ENCODE measurements at regions not wholly inside any gene's neighbourhood (a gene's known extent, or its start where the extent isn't known, plus 50 kb on each side); places are given as distances from the start of the nearest gene placed in this dataset.

- Histone ChIP-seq H3K36me3 (ENCODE audit: low read depth) (no peaks in the 10 kb centered on the region), H3K4me1 (ENCODE audit: low read depth) (no peaks in the 10 kb centered on the region), H3K4me3 (no peak overlapping the region), H3K9me3 (peaks cover 20% of the 10 kb centered on the region)
- ATAC-seq (no peak), DNase-seq (no peak)
- intact Hi-C loops (cut with DNase I, micrococcal nuclease) = no loop called here
- TF ChIP-seq CTCF (IDR thresholded peaks at IDR 0.05) = no peak
Measured at GRCh38 chr2:5442736-5443135, 249.4 kb upstream of the SOX11 start.

- intact Hi-C loops (cut with DNase I, micrococcal nuclease) = no loop called here
- TF ChIP-seq CTCF (IDR thresholded peaks at IDR 0.05) = no peak
- no peak overlapping the region for H3K4me3 ChIP-seq
Measured at GRCh38 chr2:5444168-5444567, 248.0 kb upstream of the SOX11 start.

GRCh38 chr2:5444854-5445253 is 247.3 kb upstream of the SOX11 start:
- no peak for DNase-seq
- TF ChIP-seq CTCF (IDR thresholded peaks at IDR 0.05) = no peak
- intact Hi-C loops (cut with DNase I, micrococcal nuclease) = no loop called here
- Histone ChIP-seq H3K4me1 (ENCODE audit: low read depth) (no peaks in the 10 kb centered on the region), H3K36me3 (ENCODE audit: low read depth) (no peaks in the 10 kb centered on the region), H3K4me3 (no peak overlapping the region), H3K9me3 (peaks cover 17% of the 10 kb centered on the region)
- ATAC-seq = no peak

More at GRCh38 chr2:5444168-5444567, 248.0 kb upstream of the SOX11 start:
- no peaks in the 10 kb centered on the region for H3K36me3 ChIP-seq (ENCODE audit: low read depth)
- DNase-seq (no peak), ATAC-seq (no peak)
- H3K4me1 ChIP-seq (ENCODE audit: low read depth) = no peaks in the 10 kb centered on the region
- H3K9me3 ChIP-seq = peaks cover 17% of the 10 kb centered on the region

- H3K4me1 ChIP-seq (ENCODE audit: low read depth) = no peaks in the 10 kb centered on the region
- DNase-seq (no peak), ATAC-seq (no peak)
- TF ChIP-seq CTCF (IDR thresholded peaks at IDR 0.05) = no peak
- H3K4me3 ChIP-seq = no peak overlapping the region
- intact Hi-C loops (cut with DNase I, micrococcal nuclease) = no loop called here
- H3K9me3 ChIP-seq = peaks cover 22% of the 10 kb centered on the region
- no peaks in the 10 kb centered on the region for H3K36me3 ChIP-seq (ENCODE audit: low read depth)
Measured at GRCh38 chr2:5449867-5450266, 242.3 kb upstream of the SOX11 start.

GRCh38 chr2:5453220-5454050 is 238.7 kb upstream of the SOX11 start:
- peaks cover 31% of the 10 kb centered on the region for H3K9me3 ChIP-seq
- no peak overlapping the region for H3K4me3 ChIP-seq
- no peaks in the 10 kb centered on the region for H3K36me3 ChIP-seq (ENCODE audit: low read depth)
- no peak for DNase-seq
- intact Hi-C loops (cut with DNase I, micrococcal nuclease) = no loop called here
- no peaks in the 10 kb centered on the region for H3K4me1 ChIP-seq (ENCODE audit: low read depth)
- no peak for TF ChIP-seq CTCF (IDR thresholded peaks at IDR 0.05)
- no peak for ATAC-seq
